ENCODE measurements at regions not wholly inside any gene's neighbourhood (a gene's known extent, or its start where the extent isn't known, plus 50 kb on each side); places are given as distances from the start of the nearest gene placed in this dataset.

- DNase-seq (ENCODE audit: low read depth) = no peak
- no peak overlapping the region for H3K4me3 ChIP-seq (ENCODE audit: low read depth, low read length)
- no peak for TF ChIP-seq CTCF (IDR thresholded peaks at IDR 0.05; ENCODE audit: low read depth, low read length, missing control alignments)
Measured at GRCh38 chr2:125185691-125186270, 1160.7 kb downstream of the CNTNAP5 start.

GRCh38 chr2:125207431-125207830, 1182.3 kb downstream of the CNTNAP5 start:
- no peak for TF ChIP-seq CTCF (IDR thresholded peaks at IDR 0.05; ENCODE audit: low read depth, low read length, missing control alignments)
- no peak overlapping the region for H3K4me3 ChIP-seq (ENCODE audit: low read depth, low read length)
- DNase-seq (ENCODE audit: low read depth) = no peak

- no peak for DNase-seq (ENCODE audit: low read depth)
- no peak overlapping the region for H3K4me3 ChIP-seq (ENCODE audit: low read depth, low read length)
- TF ChIP-seq CTCF (IDR thresholded peaks at IDR 0.05; ENCODE audit: low read depth, low read length, missing control alignments) = no peak
Measured at GRCh38 chr2:125216321-125216720, 1191.2 kb downstream of the CNTNAP5 start.

- DNase-seq (ENCODE audit: low read depth) = no peak
- no peak for TF ChIP-seq CTCF (IDR thresholded peaks at IDR 0.05; ENCODE audit: low read depth, low read length, missing control alignments)
- no peak overlapping the region for H3K4me3 ChIP-seq (ENCODE audit: low read depth, low read length)
Measured at GRCh38 chr2:125224188-125224587, 1199.1 kb downstream of the CNTNAP5 start.

GRCh38 chr2:125224830-125225229, 1199.7 kb downstream of the CNTNAP5 start:
- TF ChIP-seq CTCF (IDR thresholded peaks at IDR 0.05; ENCODE audit: low read depth, low read length, missing control alignments) = no peak
- no peak overlapping the region for H3K4me3 ChIP-seq (ENCODE audit: low read depth, low read length)
- no peak for DNase-seq (ENCODE audit: low read depth)

- DNase-seq (ENCODE audit: low read depth) = no peak
- TF ChIP-seq CTCF (IDR thresholded peaks at IDR 0.05; ENCODE audit: low read depth, low read length, missing control alignments) = no peak
- H3K4me3 ChIP-seq (ENCODE audit: low read depth, low read length) = no peak overlapping the region
Measured at GRCh38 chr2:125227843-125228392, 1202.8 kb downstream of the CNTNAP5 start.

GRCh38 chr2:125240870-125241269, 1215.8 kb downstream of the CNTNAP5 start:
- H3K4me3 ChIP-seq (ENCODE audit: low read depth, low read length) = no peak overlapping the region
- no peak for DNase-seq (ENCODE audit: low read depth)
- TF ChIP-seq CTCF (IDR thresholded peaks at IDR 0.05; ENCODE audit: low read depth, low read length, missing control alignments) = no peak
